Germinal center (tissue), 1 donor: ENCODE measurements at regions not wholly inside any gene's neighbourhood (a gene's known extent, or its start where the extent isn't known, plus 50 kb on each side); places are given as distances from the start of the nearest gene placed in this dataset.
"Not testable (repeated sequence)": the region's sequence is repeated elsewhere in the genome, so short reads cannot be mapped to it uniquely, and the experiment has no call there.

Experiments
- DNase-seq: peaks from one replicate; pipeline ENCODE4 v3.0.0; 2012; ENCODE audit warnings: mixed read lengths, low spot score

DNA sequence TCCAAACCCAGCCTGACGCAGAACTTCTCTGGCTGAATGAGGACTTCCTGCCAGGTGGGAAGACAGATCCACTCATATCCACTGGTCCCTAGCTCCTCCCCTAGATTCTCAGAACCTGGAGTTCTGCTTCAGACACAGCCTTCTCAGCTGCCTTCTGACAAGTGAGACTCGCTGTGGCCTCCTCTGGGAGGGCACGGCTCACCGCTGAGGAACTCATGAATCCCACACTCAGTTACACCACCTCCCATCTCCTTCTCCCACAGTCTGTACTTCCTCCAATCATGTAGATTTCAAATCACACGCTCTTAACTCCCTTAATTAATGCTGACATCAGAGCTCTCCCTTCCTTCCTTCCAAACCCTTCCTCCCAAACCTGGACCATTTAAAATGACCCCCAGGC lies 86.4 kb upstream of the TMEM45B start:
- DNase-seq = no peak

DNA sequence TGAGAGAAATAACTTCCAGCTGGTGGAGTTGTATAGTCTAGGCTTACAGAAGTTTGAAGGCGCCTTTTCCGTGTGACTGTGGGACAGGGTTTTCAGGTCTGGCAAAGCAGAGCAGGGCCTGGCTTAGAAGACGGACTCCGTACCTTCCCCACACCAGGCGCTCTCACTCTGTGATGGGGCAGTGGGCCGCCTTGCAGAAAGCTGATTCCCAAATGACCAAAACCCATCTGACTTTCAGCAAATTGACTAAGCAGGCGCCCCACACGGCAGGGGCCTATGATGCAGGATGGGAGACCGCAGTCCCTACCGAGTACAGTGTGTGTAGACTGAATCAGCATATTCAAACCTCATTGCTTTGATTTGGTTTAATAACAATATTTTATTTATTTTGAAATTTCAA lies 85.8 kb upstream of the TMEM45B start:
- DNase-seq = no peak

DNA sequence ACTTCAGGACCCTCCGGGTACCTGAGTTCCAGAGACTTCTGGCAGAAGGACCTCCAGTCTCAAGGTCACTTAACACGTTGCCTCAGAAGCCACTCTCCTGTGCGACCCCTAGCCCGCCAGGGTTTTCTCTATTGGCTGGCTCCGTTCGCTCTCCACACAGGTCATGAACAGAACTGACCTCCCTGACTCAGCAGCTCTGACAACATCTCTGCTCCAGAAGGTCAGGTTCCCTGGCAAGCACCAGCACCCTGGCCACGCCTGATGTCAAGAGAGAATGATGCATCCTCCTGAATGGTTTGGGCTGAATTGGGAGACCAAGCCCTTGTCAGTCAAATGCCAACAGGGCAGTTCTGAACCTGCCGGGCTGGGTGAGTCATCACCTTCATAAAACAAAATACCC lies 84.3 kb upstream of the TMEM45B start:
- no peak for DNase-seq

DNA sequence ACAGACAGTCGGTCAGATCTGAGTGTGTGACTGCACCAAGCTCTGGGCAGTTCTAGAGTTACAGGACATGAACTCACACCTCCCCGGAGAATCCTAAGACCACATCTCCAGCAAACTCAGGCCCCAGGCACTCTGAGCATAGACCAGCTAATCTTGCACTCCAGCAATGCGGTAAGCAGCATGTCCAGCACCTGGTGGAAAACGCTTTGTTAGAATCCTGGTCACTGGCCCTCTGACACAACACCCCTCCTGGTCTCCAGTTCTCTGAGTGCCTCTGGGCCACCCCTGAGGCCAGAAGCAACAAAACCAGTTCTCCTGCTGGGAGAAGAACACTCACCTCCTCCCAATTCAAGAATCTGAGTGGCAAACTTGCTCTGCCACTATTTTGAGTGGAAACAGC lies 82.7 kb upstream of the TMEM45B start:
- DNase-seq = no peak

DNA sequence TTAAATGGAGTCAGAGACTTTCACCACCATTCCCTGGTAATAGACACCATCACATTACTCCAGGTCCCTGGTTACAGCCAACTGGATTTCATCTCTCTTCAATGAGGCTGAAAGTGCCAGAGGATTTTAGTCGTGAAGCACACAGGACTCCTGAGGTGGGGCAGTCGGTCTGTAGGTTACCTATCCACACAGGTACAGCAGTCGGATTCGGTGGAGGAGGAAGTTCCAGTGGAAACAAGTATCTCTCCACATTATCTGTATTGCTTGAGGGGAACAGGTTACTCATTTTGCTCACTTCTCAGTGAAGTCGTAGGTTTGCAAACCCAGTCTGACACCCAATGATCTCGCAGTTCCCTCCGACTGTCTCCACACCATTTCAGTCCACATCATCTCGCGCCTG lies 82.3 kb upstream of the TMEM45B start:
- no peak for DNase-seq

DNA sequence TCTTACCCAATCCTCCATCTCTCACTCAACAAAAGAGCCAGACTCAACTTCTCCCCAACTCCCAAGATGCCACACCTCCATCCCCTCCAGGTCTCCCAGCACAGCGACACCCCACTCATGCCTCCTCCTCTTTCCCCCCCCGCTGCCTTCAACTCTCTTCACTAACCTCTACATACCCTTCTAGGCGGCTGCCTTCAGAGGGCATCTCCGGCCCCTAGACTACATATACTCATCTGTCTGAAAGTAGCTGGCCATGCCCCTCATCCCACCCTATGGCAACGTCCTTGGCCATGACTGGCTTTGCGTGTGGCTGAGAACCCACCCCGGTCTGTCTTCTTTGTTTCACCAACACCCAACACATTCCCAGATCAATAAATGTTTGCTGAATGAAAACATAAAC lies 81.7 kb upstream of the TMEM45B start:
- DNase-seq = no peak

DNA sequence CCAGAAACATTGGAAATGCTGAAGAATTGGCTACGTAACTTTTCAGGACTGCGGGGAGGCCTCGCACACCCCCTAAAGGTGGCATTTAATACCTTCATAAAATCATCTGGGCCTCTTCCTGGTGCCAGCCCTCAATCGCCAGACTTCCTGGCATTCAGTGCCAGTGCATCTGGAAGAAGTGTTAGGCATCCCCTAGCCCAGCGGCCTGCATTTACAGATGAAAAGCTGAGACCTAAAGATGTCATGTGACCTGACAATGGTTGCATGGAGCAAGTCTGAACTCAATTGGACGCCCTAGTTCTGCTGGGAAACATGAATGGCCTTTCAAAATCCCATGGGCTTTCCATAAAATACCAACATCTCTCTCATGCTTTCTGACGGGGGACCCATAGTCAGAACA lies 81.0 kb upstream of the TMEM45B start:
- no peak for DNase-seq

DNA sequence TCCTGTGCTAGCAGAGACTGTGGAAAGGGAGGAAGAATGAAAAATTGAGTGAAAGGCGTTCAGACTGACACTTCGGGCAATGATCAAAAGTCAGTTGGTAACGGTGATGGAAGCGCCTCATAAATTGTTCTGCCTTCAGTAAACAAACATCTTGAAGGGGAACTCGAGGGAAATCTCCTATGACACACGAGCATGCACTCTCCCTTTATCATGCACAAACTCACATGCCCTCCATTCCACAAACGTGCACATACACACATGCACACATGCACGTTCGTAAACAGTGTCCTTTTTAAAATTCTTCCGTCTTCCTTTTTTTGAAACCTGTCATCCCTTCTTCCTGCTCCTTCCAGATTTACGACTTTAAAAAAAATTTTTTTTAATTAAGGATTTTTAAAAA lies 77.8 kb upstream of the TMEM45B start:
- no peak for DNase-seq

DNA sequence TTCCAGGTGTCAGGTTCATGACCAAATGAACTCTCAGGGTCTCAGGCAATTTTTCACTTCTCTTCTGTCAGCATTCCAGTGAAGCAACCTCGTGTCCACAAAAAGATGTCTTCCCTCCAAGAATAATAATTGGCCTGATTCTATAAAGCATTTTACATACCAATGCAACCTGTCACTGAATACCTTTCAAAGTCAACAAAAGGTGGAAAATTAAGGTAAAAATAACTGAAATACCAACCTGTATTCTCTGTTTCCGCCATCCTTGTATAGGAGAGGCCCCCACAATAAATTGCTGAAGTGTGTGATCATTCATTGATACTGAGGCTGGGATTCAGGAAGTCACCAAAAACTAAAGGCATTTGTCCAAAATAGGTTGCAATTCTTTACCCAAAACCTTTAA lies 77.4 kb upstream of the TMEM45B start:
- DNase-seq = no peak

DNA sequence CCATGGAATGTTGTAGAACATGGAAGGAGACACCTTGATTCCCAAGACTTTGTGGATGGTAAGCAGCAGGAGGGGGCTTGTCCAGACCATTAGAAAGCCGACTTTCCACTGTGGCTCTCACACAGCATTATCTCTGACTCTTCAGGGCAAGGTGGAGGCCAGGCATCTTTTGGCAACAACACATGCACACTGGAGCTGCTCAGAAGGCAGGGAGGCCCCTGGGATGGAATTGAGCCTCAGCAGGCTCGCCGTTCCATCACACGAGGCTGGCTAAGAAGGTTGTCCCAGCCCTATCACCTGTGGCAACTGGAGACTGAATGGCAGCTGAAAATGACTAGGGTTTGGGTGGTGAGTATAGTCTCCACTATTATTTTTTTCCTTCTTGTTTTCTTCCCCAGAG lies 76.3 kb upstream of the TMEM45B start:
- DNase-seq = no peak

DNA sequence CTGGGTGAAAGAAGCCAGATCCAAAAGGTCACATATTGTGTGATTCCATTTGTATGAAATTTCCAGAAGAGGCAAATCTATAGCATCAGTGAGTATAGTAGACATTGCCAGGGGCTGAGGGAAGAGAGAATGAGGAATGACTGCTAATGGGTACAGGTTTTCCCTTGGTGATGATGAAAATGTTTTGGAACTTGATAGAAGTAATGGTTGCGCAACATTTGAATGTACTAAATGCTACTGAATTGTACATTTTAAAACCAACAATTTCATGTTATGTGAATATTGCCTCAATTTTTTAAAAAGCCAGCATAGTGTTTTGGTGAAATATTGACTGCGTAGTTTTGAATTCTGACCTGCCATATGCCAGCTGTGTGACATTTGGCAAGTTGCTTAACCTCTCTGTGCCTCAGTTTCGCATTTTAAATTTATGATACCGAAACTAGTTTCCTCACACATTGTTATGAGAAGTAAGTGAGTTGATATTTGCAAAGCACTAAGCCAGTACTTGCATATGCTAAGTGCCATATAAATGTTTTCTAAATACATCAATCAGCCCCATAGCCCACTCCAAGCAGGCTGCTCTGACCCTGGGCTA lies 75.4 kb upstream of the TMEM45B start:
- DNase-seq = no peak

DNA sequence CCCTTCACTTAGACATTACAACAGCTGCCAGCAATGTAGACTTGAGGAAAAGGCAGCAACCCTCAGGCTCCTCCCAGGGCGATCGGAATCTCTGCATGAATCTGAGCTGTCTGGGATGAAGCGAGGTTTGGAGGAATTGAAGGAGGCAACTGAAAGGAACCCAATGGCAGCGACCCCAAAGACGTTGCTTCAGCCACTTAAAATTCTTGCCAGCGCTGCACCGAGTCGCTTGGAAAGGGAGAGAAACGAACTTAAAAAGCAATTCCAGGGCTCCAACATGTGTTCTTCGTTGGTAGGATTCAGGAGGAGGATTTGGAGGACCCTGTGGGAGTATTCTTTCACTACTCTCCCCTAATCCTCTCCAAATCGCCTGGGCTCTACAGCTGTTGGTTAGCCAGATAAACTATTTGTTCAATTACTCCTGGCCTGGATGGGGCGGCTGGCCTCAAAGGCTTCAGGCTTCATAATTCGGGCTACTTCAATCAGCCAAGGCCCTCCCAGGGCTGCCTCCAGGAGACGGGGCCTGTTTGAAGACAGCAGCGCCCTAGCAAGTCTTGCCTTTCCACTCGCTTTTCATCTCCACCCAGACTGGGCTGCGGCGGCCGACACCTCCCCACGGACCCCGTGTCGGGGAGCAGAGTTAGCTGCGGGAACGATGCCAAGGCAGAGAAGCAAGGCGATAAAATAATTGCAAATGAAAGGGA lies 72.4 kb upstream of the TMEM45B start:
- DNase-seq = no peak

DNA sequence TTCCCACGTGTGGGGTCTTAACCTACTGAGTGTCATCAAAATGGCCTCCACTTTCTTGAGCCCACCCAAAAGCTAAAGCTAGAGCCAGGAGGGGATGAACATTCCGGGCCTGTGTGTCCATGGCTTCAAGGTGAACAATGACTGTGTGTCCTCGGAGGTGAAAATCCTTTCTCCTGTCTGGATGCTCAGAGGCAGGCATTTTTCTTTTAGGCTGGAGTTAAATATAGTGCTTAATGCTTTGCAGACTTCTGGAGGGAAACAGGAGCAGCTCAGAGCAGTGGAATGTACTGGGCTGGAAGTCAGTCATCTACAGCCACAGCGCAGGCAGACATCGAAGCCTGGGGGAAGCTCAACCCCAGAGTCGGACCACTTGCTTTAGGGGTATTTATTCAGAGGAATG lies 68.6 kb upstream of the TMEM45B start:
- no peak for DNase-seq

DNA sequence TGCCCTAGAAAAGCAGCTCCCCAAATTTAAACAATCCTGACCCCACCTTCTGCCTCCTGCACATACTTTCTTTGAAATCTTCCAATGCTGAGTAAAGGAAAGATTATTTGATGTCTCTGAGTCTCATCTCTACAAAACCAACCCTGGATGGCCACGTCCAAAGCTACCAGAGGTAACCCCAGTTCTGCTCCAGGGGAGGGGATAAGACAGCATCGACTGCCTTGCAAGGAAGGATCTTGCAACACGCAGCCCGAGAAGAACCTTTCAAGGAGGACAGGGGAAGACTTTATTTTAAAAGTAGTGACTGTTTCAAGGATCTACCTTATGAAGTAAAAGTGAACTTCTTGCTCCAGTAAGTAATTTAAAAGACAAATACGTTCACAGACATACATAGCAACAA lies 66.5 kb upstream of the TMEM45B start:
- no peak for DNase-seq

DNA sequence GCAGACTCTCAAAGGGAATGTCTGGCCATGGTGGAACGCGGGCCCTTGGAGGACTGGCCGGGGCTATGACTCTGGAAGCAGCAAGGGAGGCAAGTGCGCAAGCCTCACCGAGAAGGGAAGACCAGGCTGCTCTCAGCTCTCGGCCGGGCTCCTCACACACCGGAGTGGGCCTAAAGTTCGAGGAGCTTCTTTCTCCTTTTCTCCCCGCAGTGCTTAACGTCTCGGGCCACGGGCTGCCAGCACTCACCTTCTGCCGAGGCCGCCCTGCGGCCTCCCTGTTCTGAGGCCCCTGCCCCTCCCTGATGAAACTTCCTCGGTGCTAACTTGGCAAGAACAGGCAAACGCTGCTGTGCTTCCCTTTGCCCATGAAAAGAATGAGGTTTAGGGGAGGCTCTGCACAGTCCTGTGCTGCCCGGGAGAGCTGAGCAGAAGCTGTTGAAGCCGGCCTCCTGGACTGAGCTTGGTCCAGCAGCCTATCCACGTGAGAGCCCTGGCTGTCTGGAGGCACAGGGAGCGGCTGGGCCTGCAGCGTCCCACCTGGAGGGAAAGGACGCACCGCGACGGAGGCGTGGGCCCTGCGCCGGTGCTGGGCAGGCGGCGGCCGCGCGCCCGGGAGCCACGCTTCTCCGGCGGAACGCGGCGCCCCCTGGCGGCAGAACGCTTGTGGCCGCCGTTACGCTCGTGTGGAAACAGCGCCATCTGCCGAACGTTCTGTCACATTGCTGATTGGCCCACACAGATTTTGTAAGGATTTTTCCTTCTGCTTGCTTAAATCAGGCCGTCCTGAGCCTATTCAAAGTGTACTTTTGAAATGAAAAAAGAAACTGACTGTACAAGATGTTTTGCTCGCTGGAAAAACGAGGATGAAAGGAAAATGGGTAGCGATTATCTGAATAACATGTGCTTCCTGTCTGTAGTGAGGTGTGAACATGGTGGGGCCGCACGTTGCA lies 65.0 kb upstream of the TMEM45B start:
- DNase-seq = peak; percentile 50

DNA sequence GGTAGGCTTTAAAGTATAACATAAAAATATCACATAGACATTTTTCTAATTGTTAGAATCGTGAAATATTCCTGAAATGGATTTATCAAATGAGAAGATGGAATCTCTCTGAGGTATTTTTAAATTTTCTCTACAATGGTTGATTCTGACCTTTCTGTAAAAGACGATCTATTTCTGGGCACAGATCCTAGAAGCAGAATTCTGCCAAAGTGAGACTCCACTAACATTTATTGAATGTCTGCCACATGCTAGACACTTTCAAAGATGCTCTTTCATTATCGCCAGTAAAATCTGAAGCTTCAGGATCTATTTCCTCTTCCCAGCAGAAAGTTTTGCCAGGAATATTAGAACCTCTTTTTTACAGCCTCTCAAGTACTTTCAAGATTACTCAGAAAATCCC lies 64.1 kb upstream of the TMEM45B start:
- no peak for DNase-seq

DNA sequence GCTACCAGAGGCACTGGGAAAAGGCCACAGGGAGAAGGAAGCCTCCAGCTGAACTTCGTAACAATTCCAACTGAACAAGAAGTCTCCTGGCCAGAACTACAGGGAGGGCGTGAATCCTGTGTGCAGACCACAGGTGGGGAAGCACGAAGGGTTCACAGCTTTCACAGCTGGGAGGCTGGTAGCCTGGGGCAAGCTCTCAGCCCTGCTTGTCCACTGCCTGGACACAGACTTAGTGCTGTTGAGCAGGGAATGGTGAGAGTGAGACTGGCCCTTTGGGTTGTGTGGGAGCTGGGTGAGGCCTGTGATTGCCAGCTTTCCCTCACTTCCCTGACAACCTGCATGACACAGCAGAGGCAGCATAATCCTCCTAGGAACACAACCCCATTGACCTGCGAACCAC lies 52.1 kb upstream of the TMEM45B start:
- DNase-seq = not testable (repeated sequence)

DNA sequence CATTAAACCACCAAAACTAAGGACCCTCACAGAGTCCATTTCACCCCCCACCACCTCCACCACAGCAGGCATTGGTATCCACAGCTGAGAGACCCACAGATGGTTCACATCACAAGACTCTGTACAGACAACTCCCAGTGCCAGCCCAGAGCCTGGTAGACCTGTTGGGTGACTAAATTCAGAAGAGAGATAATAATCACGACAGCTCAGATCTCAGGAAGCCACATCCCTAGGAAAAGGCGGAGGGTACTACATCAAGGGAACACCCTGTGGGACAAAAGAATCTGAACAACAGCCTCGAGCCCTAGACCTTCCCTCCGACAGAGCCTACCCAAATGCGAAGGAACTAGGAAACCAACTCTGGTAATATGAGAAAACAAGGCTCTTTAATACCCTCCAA lies 51.4 kb upstream of the TMEM45B start:
- not testable (repeated sequence) for DNase-seq
